ENCODE measurements at regions not wholly inside any gene's neighbourhood (a gene's known extent, or its start where the extent isn't known, plus 50 kb on each side); places are given as distances from the start of the nearest gene placed in this dataset.

DNA sequence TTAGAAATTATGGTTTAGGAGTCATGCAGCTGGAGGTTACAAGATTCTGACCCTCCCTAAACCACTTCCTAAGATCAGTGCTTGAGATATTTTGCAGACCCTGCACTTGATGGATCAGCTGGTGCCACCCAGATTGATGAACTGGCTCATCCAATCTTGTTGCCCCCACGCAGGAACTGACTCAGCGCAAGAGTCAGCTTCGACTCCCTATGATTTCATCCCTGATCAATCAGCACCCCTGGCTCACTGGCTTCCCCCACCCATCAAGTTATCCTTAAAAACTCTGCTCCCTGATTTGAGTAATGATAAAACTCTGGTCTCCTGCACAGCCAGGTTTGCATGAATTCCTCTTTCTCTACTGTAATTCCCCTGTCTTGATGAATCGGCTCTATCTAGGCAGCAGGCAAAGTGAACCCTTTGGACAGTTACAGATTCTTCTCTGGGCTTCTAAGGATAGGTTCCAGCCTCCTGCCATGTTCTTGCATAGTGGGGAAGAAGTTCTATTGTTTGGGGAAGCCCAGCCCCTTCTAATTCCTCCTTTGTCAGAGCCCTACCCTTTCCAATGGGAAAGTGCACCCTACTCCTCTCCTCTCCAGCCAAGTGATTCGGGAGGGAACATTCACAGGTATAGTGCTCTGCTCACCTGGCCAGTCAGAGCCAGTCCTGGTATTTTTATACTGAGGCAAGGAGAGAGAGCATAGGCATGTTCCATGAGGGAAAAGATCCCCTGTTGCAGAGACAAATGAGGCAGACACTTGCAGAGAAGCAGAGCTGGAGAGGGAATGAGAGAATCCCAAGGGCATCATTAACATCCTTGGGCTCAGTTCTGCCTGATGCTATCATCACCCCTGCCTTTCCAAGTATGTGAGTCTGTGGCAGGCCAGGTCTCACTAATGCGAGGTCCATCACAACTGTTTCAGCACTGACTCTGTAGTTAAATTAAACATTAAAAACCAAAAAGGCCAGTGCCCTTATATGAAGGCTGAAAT is 224.4 kb upstream of the GALNT17 start:
- no peak for DNase-seq

DNA sequence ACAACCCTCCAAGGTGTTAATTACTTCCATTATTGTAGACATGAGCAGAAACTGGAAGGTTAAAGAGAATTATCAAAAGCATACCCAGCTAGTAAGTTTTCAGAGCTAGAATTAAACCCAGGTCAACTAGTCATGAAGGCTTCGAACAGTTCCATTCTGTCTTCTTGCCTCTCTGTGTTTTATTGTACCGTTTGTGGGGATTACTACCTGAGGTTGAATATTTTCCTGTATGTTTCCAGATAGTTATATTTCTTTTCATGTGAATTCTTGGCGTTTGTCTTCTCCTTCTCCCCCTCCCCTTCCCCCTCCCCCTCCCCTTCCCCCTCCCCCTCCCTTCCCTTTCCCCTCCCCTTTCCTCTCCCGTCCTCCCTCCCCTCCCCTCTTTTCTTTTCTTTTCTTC is 218.0 kb upstream of the GALNT17 start:
- DNase-seq: no peak

DNA sequence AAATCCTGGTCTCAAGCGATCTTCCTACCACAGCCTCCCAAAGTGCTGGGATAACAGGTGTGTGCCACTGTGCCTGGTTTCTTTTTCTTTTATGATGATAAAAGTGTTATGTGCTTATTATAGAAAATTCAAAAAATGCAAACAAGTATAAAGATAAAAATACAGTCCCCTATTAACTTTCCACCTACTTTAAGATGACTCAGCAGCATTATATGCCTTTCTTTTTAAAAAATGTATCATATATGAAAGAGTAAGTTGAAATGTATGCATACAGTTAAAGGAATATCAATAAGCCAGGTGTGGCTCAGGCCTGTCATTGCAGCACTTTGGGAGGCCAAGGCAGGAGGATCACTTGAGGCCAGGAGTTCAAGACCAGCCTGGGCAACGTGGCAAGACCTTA is 216.9 kb upstream of the GALNT17 start:
- DNase-seq: no peak

DNA sequence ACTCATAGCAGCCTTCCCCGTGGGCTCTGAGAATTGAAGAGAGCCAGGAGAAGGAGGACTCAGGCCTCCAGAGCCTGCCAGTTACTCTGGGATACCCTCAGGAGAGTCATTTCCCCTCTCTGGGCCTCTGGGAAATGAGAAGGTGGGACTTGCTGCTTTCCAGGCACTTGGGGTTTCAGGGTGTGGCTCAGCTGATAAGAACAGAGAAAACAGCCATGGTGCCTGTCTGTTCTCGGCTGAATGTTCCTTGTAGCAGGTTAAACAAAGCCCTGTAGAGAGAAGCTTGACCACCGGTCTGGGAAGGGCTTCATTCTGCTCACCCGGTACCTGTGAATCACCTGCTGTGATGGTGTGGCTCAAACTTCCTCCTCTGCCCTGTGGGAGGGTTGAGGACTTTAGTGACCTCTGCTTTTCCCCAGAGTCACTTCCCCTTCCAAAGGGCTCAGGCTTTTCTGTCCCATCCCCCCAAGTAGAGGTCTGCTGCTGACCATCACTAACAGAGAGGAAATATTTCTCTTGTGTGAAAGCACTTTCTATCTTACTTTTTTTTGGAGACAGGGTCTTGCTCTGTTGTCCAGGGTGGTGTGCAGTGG is 212.4 kb upstream of the GALNT17 start:
- DNase-seq: no peak

DNA sequence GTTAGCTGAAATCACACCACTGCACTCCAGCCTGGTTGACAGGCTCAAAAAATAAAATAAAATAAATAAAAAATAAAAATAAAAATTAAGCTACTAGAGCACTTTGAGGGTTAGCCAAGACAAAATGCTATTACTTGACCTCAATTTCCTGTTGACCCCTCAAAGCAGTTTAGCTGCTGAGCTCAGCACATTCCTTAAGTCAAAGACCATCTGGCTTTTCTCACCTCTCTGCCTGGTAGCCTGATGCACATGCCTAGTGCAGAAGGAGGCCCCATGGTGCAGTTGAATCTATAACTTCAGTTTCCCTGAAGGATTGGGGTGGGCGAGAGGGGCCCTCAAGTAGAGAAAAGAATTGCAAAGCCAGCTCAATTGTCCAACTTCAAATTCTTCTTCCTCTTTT is 211.1 kb upstream of the GALNT17 start:
- no peak for DNase-seq

DNA sequence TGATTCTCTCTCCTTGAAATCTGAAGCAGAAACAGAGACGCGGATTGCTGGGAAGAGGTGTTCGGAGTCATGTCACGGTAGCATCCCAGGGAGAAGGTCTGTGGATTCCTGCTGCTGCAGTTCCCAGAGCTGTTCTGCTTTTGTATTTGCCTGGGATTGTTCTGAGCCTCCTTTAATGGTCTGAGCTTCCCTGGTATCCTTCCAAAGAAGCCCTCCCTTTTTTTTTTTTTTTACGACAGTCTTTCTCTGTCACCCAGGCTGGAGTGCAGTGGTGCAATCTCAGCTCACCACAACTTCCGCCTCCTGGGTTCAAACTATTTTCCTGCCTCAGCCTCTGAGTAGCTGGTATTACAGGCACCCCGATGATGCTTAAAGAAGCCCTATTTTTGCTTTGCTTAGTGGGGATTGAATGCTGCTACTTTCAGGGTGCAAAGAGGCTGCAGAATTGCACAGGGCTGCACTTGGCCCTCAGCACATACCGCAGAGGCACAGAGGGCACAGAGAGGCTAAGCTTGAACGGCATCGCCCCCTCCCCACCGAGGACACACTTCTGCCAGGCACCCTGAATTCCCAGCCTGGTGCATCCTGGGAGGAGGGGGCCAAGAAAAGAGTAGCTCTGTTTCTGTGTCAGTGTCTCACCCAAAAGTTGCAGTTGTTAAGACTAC is 208.6 kb upstream of the GALNT17 start:
- DNase-seq: no peak

DNA sequence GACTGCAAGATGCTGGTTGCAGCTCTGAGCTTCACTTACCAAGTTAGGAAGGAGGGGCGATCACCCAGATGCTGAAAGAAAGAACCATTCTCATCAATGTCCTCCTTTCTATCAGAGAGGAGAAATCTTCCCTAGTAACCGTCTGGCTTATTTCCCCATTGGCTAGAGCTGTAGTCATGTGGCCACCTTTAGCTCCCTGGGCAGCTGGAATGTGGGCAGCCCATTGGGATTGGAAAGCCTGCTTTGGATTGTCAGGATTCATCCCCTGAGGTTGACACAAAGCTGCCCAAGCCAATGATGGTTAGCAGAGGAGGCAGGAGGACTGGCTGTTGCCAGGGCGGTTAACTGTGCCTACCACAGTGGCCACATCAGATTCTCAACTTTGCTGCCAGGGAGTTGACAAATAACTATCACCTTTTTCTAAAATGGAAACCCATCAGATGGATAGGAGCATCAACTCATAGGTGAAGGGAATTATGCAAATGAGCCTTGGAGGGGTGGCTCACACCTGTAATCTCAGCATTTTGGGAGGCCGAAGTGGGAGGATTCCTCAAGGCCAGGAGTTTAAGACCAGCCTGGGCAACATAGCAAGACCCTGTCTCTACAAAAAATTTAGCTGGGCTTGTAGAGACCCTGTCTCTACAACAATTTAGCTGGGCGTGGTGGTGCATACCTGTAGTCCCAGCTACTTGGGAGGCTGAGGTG is 206.4 kb upstream of the GALNT17 start:
- no peak for DNase-seq

DNA sequence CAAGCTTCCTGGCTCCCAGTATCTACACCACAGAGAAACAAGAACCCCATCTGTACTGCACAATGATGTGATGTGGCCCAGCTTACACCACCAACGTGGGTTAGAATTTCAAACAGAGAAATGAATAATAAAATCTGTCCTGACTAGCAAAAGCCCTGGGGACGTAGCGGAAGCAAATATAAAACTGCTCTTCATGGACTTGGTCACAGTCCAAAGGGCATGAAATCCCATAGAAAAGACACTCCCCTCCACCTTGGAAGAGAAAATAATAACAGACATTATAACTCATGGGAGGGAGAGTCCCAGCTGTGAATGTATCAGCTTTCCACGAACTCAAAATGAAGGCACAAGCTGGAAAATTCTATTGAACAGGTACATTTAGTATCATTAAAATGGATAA is 205.3 kb upstream of the GALNT17 start:
- no peak for DNase-seq

DNA sequence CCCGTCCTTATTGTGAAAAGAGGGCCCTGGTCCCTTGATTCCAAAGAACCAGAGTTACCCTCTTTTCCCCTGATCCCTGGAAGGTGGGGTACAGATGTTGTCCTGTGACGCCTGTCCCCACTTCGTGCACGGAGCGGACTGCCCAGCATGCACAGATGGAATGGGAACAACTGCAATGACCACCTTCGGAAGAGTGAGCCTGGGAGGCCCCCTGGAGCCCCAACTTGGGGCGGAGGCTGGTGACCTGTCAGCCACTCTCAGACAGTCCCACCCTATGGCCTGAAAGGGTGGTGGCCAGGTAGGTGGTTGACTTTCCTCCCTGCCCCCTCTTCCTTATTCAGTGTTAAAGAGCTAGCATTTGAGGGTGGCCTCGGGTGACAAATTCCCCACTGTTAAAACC is 196.6 kb upstream of the GALNT17 start:
- DNase-seq: no peak

DNA sequence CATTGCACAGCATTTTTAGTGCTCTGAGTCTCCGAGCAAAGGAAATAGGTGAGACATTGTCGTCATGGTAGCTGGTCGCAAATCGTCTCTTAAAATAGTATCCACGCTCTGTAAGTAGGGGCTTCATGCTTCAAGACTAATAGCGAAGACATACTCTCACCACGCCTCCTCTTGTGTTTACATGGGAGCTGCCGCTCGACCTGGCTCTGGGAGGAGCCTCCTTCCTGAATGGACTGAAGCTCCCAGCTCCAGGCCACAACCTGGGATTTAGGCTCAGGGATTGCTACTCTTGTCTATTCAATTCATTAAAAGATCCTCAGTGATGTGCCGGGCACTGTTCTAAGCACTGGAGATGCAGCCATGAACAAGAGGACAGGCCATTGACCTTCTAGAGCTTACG is 196.1 kb upstream of the GALNT17 start:
- no peak for DNase-seq

DNA sequence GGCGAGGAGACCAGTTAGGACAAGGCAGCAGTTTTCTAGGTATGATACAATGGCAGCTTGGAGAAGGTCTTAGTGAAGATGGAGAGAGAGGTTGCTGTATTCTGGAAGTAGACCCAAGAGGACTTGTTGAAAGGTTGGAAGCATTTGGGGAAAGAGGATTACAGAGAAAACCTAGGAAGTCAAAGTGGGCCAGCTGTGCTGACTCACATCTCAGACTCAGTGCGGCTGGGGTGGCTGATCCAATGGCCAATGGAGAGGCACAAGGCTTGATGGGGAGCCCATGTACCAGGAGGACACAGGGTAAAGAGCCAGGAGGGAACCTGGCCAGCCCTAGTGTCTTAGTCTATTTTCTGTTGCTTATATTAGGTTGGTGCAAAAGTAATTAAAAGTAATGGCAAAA is 194.5 kb upstream of the GALNT17 start:
- no peak for DNase-seq

DNA sequence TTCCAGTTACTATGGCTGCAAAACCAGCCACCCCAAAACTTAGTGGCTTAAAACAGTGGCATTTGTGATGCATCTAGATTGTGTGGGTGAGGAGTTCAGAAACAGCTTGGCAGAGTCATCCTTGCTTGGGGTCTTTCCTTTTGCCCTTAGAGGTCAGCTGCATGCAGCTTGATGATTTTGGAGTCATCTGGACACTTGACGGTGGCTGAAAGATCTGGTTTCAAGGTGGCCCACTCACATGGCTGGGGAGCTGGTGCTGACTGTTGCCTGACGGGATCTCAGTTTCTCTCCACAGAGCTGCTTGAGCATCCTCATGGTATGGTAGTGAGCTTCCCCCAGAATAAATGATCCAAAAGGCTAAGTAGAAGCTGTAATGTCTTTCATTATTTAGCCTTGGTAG is 191.3 kb upstream of the GALNT17 start:
- no peak for DNase-seq

DNA sequence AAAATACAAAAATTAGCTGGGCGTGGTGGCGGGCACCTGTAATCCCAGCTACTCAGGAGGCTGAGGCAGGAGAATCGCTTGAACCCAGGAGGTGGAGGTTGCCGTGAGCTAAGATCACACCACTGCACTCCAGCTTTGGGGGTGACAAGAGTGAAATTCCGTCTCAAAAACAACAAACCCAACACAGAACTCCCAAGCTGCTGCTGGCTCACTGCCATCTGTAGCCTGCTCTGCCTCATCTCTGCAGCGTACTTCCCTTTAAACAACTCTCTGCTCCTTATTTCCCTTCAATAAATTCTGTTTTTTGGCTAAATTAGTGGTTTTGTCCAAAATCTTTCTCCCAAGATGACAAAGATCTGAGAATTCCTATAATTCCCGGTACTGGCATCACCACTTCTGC is 189.2 kb upstream of the GALNT17 start:
- DNase-seq: no peak

DNA sequence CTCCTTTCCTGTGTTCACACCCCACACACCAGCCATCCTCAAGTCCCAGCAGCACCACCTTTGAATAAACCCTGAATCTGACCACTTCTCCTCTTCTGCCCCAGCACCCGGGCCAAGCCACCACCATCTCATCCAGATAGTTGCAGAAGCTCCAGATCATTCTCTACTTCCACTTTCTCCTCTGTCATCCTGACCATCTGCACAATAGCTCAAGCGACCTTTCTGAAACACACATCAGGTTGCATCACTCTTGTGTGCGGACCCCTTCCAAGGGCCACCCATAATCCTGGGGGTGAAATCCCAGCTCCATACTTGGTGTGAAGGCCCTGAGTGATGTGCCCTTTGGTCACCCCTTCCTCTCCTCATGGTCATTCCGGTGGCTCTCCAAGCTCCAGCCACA is 187.4 kb upstream of the GALNT17 start:
- no peak for DNase-seq

DNA sequence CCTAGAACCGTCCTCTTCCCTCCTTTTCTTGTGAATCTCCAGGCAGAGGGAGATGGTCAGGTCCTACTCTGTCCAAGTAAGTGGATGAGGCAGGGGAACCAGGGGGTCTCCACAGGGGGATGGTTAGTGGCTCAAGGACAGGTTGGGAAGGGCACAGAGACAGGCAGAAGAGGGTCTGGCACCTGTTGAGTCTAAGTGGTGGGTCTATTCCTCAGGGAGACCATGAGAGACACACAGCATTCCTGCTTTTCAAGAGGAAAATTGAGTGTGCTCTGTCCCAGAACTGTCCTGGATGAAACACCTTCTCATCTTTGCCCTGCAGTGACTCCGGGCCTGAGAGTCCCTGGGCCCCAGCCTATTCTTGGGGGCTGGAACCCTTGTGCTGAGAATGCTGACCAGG is 184.8 kb upstream of the GALNT17 start:
- no peak for DNase-seq

DNA sequence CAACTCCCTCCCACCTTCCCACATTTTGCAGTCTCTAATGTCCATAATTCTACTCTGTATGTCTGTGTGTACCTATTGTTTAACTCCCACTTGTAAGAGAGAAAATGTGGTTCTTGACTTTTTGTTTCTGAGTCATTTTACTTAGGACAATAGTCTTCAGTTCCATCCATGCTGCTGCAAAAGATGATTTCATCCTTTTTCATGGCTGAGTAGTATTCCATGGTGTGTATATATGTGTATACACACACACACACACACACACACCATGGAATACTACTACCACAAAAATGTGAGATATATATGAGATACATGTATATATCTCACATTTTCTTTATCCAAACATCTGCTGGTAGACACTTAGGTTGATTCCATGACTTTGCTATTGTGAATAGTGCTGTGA is 182.1 kb upstream of the GALNT17 start:
- DNase-seq: no peak

DNA sequence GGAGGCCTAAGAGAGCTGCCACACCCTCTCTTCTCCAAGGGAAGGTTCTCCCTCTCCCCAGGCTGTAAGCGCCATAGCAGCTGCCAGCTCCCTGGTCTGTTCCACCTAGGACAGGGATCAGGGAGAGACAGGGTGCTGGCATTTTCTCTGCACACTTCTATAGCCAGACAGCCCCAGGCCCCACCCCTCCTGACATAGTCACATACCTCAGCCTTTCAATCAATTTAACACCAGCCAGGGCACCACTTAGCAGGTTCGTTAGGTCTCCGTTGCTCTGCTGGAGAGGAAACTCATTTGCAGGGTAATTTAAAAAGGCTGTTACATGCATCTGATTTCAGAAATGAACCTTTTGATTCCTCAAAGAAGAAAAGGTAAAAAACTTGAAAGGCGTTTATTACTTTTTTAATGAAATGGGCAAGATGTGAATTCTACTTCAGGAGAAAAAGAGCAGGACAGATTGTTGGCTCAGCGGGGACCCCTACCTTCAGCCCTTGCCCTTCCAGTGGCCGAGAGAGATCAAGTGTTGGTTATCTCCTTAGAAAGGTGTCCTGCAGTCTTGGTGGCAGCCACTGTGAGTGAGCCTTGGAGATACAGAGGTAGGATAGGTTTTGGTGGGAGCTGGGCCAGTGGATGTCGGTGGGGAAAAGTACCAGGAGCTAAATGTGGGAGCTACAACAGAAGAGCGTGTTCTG is 180.5 kb upstream of the GALNT17 start:
- DNase-seq: no peak

DNA sequence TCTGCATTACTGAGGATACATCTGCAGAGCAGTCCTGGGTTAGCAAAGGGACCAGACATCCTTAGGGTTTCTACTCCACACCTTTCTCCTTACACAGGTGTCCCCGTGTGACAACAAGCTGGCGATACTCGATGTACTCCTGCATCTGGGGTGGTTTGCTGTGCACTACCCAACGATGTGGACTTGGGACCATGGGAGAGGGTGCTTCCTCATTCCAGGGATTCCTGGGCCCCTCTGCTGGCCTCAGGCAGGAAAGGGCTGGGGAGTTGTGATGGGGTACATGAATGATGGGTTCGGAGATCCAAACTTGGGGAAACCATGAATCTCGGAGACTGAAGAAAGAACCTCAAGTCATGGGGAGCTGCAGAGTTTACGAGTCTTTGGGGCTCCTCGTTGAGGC is 179.6 kb upstream of the GALNT17 start:
- no peak for DNase-seq

DNA sequence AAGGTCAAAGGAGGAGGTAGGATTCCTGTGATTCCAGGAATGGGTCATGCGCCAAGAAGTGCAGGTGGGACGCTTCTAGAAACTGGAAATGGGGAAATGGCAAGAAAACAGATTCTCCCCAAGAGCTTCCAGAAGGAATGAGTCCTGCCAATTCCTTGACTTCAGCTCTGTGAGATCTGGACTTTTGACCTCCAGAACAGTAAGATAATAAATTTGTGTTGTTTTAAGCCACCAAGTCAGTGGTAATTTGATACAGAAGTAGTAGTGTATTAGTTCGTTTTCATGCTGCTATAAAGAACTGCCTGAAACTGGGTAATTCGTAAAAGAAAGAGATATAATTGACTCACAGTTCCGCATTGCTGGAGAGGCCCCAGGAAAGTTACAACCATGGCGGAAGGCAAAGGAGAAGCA is 178.6 kb upstream of the GALNT17 start:
- no peak for DNase-seq

DNA sequence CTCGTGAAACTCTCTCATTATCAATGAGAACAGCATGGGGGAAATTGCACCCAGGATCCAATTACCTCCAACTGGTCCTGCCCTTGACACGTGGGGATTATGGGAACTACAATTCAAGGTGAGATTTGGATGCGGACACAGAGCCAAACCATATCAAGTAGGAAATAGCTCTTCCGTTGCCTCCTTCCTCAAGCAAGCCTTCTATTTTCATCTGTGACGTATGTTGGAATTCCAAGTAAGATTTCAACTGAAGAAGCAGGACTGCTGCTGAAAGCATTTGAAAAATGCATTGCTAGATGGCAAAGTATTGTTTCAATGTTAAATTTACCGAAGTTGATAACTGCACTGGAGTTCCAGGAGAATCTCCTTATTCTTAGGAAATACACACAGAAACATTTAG is 178.1 kb upstream of the GALNT17 start:
- DNase-seq: no peak

DNA sequence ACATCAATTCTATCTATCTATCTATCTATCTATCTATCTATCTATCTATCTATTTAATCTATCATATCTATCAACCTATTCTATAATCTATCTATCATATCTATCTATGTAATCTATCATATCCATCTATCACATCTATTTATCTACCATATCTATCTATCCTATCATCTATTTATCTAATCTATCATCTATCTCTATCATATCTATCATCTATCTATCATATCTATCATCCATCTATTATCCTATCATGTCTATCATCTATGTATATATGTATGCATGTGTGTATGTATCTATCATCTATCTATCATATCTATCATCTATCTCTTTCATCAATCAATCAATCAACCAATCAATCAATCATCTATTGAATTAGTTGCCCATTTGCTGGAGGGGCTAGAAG is 159.3 kb upstream of the GALNT17 start:
- no peak for DNase-seq

DNA sequence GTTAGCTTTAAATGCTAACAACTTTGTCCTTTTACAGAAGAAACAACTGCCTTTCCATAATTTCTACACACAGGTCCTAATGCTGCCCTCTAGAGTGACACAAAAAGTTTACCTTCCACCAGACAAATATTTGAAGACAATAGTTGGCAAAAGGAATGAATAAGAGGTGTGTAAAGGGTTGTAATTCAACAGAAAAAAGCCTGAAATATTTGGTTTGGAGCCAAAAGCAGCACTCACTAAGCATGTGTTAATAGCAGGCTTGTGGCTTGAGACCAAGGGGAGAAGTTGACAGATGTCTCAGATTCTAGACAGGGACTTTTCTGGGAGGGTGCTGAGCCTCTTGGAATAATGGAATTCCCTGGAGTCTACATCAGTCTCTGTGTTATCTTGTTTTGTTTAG is 156.2 kb upstream of the GALNT17 start:
- no peak for DNase-seq

DNA sequence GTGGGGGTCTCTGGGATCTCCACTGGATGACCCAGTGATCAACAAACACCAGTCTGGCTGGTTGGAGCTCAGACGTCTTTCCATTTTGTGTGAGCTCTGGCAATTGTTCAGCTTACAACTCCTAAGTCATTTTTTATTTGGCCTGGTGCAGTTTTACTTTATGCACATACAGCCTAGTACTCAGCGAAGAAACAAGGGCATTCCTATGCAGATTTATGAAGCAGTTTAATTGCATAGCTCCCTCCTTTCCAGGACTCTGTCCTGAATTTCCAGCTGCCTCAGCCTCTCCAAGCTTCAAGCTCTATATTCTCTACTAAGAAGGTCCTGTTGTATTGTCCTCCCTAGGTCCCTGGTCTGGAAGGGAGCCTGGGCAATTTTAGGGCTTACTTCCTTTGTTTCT is 145.6 kb upstream of the GALNT17 start:
- DNase-seq: no peak

Data from NCI-H187 treated with DMSO at 0.1 percent for 48 hours (cell line).